ENCODE measurements at regions not wholly inside any gene's neighbourhood (a gene's known extent, or its start where the extent isn't known, plus 50 kb on each side); places are given as distances from the start of the nearest gene placed in this dataset.

- DNase-seq = no peak
Measured at GRCh38 chr3:16118396-16118795, 56.1 kb upstream of the GALNT15 start.

GRCh38 chr3:16119887-16120286 is 54.6 kb upstream of the GALNT15 start:
- DNase-seq = no peak

GRCh38 chr3:16121391-16121790 is 53.1 kb upstream of the GALNT15 start:
- no peak for DNase-seq

GRCh38 chr3:16122155-16122554 is 52.3 kb upstream of the GALNT15 start:
- DNase-seq = no peak

- no peak for DNase-seq
Measured at GRCh38 chr3:16122661-16123060, 51.8 kb upstream of the GALNT15 start.

- DNase-seq = peak; percentile 58
Measured at GRCh38 chr3:16124636-16125035, 49.8 kb upstream of the GALNT15 start.
